Middle frontal gyrus (tissue), 1 donor: ENCODE measurements at regions not wholly inside any gene's neighbourhood (a gene's known extent, or its start where the extent isn't known, plus 50 kb on each side); places are given as distances from the start of the nearest gene placed in this dataset.

Experiments
- DNase-seq: peaks from one replicate; pipeline ENCODE4 v3.0.0-alpha.2; 2015; ENCODE audit warnings: low spot score; ENCODE audit errors: extremely low spot score

DNA sequence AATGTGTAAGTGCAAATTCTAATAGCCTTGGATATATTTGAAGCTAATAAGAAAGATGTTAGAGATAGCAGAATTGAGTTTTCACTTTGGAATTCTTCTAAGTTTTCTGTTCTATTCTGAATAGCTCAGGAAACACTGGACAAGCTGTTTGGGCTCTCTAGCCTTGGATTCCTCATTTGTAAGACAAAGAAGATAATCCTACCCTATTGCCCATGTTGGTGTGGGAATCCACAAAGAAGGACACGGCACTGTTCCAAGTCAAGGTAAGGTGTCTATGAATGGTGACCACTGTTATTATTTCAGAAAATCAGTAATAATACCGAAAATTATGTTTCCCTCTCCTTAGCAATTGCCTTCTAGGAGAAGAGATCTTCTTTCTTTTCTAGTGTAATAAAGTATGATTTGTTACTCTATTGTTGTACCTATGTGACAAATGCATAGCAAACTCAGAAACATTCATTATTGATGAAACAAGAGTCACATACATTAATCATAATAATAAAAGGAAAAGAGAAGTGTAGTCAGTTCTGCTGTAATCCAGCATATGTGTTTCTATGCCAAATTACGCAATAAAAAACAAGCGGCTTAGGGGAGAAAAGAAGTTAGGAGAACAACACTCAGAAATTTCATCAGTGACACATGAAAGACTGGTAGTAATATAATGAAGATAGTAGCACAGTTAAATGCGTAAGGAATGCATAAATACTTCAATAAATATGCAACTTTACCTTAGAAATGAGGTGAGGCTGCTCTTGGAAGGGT, 1012.3 kb upstream of the PHF14 start:
- DNase-seq: no peak

- no peak for DNase-seq
These were observed 1010.9 kb upstream of the PHF14 start for GRCh38 chr7:9962742-9963141.

- no peak for DNase-seq
These were observed 995.3 kb upstream of the PHF14 start for GRCh38 chr7:9978106-9979064.

GRCh38 chr7:9981742-9982349, 991.8 kb upstream of the PHF14 start:
- DNase-seq: no peak

DNA sequence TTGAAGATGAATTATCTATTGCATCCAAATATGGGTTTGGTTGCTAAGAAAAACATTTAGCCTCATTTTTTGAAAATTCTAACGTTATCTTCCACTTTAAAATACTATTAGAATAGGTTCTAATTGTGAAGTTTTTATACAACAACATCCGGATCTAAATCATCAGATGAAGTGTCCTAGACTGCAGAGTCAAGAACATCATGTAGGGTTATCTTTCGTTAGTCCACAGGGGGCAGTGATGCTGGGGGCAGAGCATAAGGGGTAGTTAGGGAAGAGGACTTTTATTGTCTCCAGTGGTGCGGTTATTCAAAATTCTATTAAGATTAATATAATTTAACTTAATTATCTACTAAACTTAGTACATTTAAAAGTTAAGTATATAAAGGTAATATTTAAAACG, 990.6 kb upstream of the PHF14 start:
- no peak for DNase-seq

DNA sequence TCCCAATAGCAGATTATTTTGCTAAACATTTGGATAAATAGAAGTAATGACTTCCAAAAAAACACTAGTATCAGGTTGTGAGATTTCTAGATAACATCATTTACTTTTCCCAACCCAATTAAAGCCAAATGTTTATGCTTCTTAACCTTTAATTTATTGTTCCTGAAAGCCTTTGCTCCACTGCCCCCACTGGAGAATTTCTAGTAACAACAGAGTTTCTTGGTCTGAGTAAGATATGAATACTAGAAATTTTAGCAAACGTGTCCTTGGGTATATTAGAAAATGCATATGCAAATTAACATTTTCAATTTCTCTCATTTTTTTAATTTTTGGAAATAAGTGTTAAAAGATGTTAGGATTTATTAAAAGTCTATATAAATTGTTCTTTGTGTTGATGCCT, 958.0 kb upstream of the PHF14 start:
- DNase-seq: no peak

GRCh38 chr7:10022480-10022879, 951.2 kb upstream of the PHF14 start:
- no peak for DNase-seq

DNA sequence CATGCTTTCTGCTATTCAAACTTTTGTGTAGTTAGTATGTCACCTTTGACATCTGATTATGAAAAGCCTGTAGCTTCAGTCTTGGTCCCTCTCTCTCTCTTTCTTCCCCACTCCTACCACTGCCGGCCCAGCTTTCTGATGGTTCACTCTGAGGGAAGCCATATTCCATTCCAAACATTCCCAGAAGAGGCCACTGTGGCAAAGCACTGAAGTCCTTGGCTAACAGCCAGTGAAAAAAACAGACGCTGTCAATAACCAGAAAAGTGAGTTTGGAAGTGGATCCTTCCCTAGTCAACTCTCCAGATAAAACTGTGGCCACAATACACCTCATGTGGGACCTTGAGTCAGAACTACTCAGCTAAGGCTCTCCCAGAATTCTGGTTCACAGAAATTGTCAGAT, 950.7 kb upstream of the PHF14 start:
- DNase-seq: no peak

GRCh38 chr7:10034843-10035556, 938.7 kb upstream of the PHF14 start:
- DNase-seq: no peak

DNA sequence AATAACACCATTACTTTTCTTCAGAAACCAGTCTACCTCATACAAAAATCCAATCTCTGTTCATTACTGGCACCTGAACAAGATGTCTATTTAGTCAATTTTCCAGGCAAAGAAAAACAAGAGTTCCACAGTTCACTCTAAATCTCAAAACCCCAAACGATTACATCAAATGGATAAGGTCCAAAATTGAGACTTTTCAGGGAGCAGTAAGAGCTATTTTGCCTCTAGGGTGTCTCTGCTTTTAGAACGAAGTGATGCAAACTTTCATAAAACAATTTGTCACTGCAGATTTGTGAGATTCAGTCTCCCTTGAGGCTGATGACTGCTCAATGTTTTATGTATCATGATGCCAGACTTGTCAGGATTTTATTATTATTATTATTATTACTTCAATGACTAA, 937.0 kb upstream of the PHF14 start:
- no peak for DNase-seq

- DNase-seq: no peak
These were observed 935.3 kb upstream of the PHF14 start for GRCh38 chr7:10038351-10038750.

DNA sequence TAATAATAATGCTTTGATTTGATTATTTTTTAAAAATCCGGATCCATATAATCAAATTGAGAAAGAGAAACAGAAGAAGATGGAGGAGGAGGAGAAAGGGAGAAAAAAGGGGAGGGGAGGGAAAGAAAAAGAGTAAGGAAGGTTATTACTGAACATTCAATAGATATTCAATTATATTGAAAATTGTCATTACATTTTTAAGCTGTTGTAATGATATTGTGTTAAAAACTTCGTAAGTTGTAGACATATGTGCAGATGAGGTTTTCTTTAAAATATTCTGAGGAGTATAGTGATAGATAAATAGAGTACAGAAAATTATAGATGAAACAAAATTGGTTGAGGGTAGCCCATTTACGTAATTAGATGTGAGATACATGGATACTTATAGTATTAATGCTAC, 933.0 kb upstream of the PHF14 start:
- no peak for DNase-seq

- no peak for DNase-seq
These were observed 902.8 kb upstream of the PHF14 start for GRCh38 chr7:10070899-10071298.

DNA sequence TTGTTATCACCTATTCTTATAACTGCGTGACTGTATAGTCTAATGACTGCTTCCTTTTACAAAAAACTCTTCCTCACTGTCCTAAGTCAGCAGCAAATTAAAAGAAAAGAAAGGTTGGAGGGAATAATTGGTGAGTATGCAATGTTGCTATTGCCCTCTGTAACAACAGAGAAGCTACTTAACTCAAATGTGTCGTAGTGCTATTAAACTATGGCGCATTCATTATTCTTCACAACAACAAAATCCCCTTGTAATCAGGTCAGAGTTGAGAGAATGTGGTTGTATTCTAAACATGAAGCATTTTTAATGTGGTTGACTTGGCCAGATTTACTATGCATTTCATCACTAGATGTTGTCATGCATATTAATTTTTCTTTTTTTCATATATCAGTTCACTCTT, 897.8 kb upstream of the PHF14 start:
- no peak for DNase-seq

GRCh38 chr7:10076660-10077300, 896.9 kb upstream of the PHF14 start:
- DNase-seq: no peak

DNA sequence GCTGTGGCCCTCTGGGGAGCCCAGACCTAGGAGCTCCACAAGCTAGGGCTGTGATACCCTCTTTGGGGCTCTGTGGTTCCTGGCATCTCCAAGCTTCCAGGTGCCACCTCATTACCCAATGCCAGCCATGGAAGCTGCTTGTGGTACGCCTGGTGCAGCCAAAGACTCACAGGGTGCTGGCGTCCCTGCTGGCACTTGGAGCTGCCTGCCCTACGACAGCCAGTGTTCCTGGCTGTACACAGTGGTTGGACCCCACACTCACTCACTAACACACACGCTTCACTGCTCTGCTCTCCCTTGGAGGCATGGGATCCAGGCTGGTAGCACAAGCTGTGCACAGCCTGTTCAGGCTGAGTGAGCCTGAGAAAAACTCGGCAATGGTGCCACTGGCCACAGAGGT, 894.1 kb upstream of the PHF14 start:
- no peak for DNase-seq

DNA sequence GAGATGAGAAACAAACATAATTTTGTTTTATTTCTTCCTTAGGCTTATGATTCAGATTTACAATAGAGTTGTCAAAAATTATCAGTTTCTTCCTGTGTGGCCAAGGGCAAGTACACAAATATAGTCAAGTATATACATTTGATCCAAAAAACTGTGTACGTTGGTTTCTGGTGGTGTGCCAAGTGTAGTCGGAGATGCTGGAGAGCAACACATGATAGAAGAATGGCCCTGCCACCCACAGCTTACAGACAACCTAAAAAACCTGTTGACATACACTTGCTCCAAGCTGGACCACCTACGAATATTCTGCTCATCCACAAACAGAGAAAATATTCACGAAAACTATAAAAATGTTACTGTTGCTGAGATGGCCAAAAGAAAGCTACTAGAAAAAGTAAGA, 890.8 kb upstream of the PHF14 start:
- DNase-seq: no peak

GRCh38 chr7:10083766-10084165, 889.9 kb upstream of the PHF14 start:
- no peak for DNase-seq

DNA sequence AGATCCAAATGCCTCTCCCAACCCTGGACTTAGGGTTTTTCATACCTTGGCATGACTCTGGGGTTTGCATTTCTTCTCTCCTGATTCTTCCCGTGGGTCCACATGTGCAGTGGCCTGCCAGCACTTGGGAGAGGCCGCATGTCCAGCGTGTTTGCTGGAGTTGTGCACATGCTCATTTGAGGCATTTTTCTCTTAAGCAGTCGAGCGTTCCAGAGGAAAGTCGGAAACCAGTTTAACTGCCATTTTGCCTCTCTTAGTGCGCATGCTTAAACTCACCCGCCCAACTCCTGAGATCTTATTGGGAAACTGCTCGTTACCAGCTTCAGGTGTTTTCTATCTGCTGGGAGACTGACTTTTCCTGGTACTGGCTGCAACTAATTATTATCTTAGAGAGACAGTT, 888.4 kb upstream of the PHF14 start:
- DNase-seq: no peak

- no peak for DNase-seq
These were observed 873.1 kb upstream of the PHF14 start for GRCh38 chr7:10100572-10100971.

GRCh38 chr7:10101351-10101750, 872.3 kb upstream of the PHF14 start:
- no peak for DNase-seq
